GM13976 (cell line): ENCODE measurements at regions not wholly inside any gene's neighbourhood (a gene's known extent, or its start where the extent isn't known, plus 50 kb on each side); places are given as distances from the start of the nearest gene placed in this dataset.

Source experiments
- DNase-seq: peaks from one replicate; pipeline ENCODE4 v3.0.0; 2012; ENCODE audit warnings: low spot score
- in situ Hi-C: fragments of 300-500 bp; cut with MboI; formaldehyde crosslinking; loops from one replicate; pipeline ENCODE4 v1.12.0; 2022; ENCODE audit warnings: low sequenced_read_pairs, mixed read lengths, inconsistent platforms; ENCODE audit not compliant: unreplicated experiment
- TF ChIP-seq, protein P1 (sequence below): IDR thresholded peaks from 2 replicates; pipeline ENCODE4 v1.5.1; 2012; ENCODE audit warnings: borderline replicate concordance, mild to moderate bottlenecking; ENCODE audit not compliant: insufficient read depth; ENCODE audit errors: extremely low read depth, missing control alignments, control extremely low read depth

DNA sequence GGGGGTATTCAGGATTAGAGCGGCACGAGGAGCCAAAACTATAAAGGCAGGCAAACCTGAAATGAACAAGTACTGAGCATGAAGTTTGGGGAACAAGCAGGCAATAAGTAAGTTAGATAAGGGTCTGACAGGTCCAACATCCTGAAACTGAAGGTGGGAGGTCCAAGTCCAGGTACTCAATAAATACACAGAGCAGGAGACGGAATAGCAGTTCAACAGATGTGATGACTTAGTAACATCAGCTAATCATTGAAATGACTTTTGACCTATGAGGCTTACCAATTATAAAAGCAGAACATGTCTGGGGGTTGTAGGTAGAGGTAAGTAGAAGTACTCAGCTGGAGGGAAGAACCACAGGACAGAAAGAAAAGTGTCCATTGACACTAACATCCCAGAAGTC, 132.8 kb upstream of the PDZRN3 start:
- TF ChIP-seq, protein P1, sequence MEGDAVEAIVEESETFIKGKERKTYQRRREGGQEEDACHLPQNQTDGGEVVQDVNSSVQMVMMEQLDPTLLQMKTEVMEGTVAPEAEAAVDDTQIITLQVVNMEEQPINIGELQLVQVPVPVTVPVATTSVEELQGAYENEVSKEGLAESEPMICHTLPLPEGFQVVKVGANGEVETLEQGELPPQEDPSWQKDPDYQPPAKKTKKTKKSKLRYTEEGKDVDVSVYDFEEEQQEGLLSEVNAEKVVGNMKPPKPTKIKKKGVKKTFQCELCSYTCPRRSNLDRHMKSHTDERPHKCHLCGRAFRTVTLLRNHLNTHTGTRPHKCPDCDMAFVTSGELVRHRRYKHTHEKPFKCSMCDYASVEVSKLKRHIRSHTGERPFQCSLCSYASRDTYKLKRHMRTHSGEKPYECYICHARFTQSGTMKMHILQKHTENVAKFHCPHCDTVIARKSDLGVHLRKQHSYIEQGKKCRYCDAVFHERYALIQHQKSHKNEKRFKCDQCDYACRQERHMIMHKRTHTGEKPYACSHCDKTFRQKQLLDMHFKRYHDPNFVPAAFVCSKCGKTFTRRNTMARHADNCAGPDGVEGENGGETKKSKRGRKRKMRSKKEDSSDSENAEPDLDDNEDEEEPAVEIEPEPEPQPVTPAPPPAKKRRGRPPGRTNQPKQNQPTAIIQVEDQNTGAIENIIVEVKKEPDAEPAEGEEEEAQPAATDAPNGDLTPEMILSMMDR, result no peak
- in situ Hi-C loops, result no loop called here
- no peak for DNase-seq

- in situ Hi-C loops, result no loop called here
- no peak for DNase-seq
- TF ChIP-seq, protein P1, result no peak
Observed at GRCh38 chr3:73753985-73754384, 129.2 kb upstream of the PDZRN3 start.

DNA sequence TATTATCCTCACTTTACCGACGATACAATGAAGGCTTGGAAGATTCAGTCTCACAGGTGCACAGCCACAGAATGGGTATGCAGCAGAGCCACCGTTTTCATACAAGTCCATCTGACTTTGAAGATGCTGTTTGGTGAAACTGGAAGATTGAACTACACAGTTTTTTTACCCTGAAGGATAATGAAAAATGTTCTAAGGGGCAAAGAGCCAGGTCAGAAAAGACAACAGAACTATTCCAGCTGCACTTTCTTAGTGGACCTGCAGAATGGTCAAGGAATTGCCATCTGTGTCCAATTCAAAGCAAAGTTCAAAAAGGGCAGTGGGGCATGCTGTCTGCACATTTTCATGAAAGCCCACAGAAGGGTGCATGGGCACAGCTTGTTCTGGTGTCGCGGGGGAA, 127.6 kb upstream of the PDZRN3 start:
- DNase-seq, result no peak
- TF ChIP-seq, protein P1, result no peak
- in situ Hi-C loops, result no loop called here

DNA sequence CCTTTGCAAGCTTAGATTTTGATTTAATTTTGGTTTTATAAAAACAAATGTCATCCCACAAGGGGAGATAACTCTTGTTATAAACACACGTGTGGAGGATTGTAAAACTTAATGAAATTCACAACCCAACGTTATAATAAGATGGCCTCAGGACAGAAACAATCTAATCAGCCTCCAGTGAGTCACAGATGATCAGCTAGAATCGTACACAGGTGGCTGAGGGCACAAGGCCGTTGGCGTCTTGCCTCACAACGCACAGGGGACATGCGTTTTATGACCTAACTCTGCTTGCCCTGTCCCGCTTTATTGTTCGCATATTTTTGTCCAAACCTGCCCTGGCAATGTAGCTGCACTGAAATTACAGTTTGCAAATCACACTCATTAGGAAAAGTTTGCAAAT, 121.9 kb upstream of the PDZRN3 start:
- in situ Hi-C loops, result no loop called here
- DNase-seq, result no peak
- TF ChIP-seq, protein P1, result no peak

DNA sequence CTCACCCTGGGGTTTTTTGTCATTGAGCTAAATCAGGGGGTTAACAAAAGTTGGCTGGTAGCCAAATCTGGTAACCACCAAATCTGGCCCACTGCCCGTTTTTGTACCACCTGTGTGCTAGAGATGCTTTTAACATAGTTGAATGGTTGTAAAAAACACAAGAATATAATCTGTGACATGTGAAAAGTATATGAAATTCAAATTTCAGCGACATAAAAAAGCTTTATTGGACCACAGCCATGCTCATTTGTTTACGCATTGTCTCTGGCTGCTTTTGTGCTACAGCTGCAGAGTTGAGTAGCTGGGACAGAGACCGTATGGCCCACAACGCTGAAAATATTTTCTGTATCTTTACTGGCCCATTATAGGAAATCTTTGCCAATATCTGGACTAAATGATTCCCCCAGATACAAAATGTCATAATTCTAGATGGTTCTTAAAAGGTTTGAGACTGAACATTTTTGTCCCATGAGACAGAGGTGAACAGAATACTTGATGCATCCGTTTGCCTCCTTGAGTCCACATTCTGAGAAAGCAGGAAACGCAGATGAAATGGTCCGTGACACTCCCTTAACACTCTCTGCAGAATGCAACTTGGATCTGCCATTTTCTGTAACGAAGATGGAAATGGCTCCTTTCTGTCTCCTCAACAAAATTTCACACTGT, 120.9 kb upstream of the PDZRN3 start:
- no peak for DNase-seq
- TF ChIP-seq, protein P1, result no peak
- in situ Hi-C loops, result no loop called here

GRCh38 chr3:73743551-73743950, 118.8 kb upstream of the PDZRN3 start:
- no peak for DNase-seq
- TF ChIP-seq, protein P1, result no peak
- in situ Hi-C loops, result no loop called here
